ENCODE measurements at regions not wholly inside any gene's neighbourhood (a gene's known extent, or its start where the extent isn't known, plus 50 kb on each side); places are given as distances from the start of the nearest gene placed in this dataset.

- peak; percentile 39; the same call in 1 of the 2 replicates for TF ChIP-seq SRF (IDR thresholded peaks at IDR 0.05; ENCODE audit: low read depth)
- no peak for TF ChIP-seq ATF3 (IDR thresholded peaks at IDR 0.05)
- TF ChIP-seq REST (IDR thresholded peaks at IDR 0.05; ENCODE audit: low read depth), result no peak
Observed at GRCh38 chr4:181030961-181031360, 1212.2 kb upstream of the TENM3 start (continued).

GRCh38 chr4:181043486-181043885, 1199.7 kb upstream of the TENM3 start:
- H3K4me1 ChIP-seq (ENCODE audit: control insufficient read depth in 1 of 2, insufficient read depth in 2 of 2, low read length in 2 of 2), result no peaks in the 10 kb centered on the region
- no peak overlapping the region for H3K9ac ChIP-seq (ENCODE audit: low read length)
- H3K27me3 ChIP-seq (ENCODE audit: insufficient read depth, low read length), result no peaks in the 10 kb centered on the region
- no peak for DNase-seq (ENCODE audit: low read depth, low spot score)
- RAD21 ChIA-PET (ENCODE audit: low non-redundant PET in 1 of 2, low total read pairs in 2 of 2, uncharacterized antibody in 2 of 2, unreplicated experiment in 2 of 2), result no interaction called here
- TF ChIP-seq ELF1 (IDR thresholded peaks at IDR 0.05; ENCODE audit: borderline replicate concordance, low read depth) (no peak), EGR1 (IDR thresholded peaks at IDR 0.05; ENCODE audit: low read depth) (no peak), CTCF (IDR thresholded peaks at IDR 0.05 in 2 of 3, conservative IDR thresholded peaks at IDR 0.05 in 1 of 3; ENCODE audit: borderline replicate concordance in 1 of 3, insufficient read depth in 1 of 3, low read depth in 2 of 3, low read length in 2 of 3) (no peak), EZH2 (IDR thresholded peaks at IDR 0.05) (no peak), YY1 (IDR thresholded peaks at IDR 0.05; ENCODE audit: extremely low read depth, insufficient replicate concordance, low read depth, low read length) (no peak), CBX3 (IDR thresholded peaks at IDR 0.05; ENCODE audit: low read depth) (no peak), SRF (IDR thresholded peaks at IDR 0.05; ENCODE audit: low read depth) (no peak), SIN3A (IDR thresholded peaks at IDR 0.05; ENCODE audit: low read depth) (no peak), REST (IDR thresholded peaks at IDR 0.05; ENCODE audit: low read depth) (no peak), ATF3 (IDR thresholded peaks at IDR 0.05) (no peak), ZNF274 (IDR thresholded peaks at IDR 0.05; ENCODE audit: low read depth, low read length) (no peak), EZH2phosphoT487 (IDR thresholded peaks at IDR 0.05; ENCODE audit: borderline replicate concordance) (no peak), SP1 (IDR thresholded peaks at IDR 0.05; ENCODE audit: low read depth) (no peak)
- H3K36me3 ChIP-seq (ENCODE audit: control insufficient read depth in 1 of 2, insufficient read depth in 2 of 2, low read length in 2 of 2), result no peaks in the 10 kb centered on the region
- no peaks in the 10 kb centered on the region for H4K20me1 ChIP-seq (ENCODE audit: insufficient read depth)
- H2AFZ ChIP-seq (ENCODE audit: low read depth, low read length, poor library complexity, severe bottlenecking), result no peak overlapping the region
- intact Hi-C loops (cut with micrococcal nuclease), result no loop called here
- no peak overlapping the region for H3K4me3 ChIP-seq (replicated peaks in 1 of 2; ENCODE audit: low read depth in 1 of 2, low read length in 2 of 2)
- no TSS peak for BruUV-seq (replicated peaks)
- H3K27ac ChIP-seq (ENCODE audit: low read depth, low read length), result no peak overlapping the region
- no peak for ATAC-seq
- no peaks in the 10 kb centered on the region for H3K79me2 ChIP-seq (ENCODE audit: insufficient read depth, low read length)
- CTCF ChIA-PET, result no interaction called here
- H3K4me2 ChIP-seq (ENCODE audit: low read length), result no peak overlapping the region
- no peaks in the 10 kb centered on the region for H3K9me2 ChIP-seq (ENCODE audit: insufficient read depth)
- no peaks in the 10 kb centered on the region for H3K9me3 ChIP-seq (ENCODE audit: control insufficient read depth in 1 of 2, insufficient read depth in 1 of 2, low read depth in 1 of 2, low read length in 2 of 2)
- POLR2A ChIA-PET, result no interaction called here

Measured in HCT116 (cell line).